Heart right ventricle (tissue), 16 donors: ENCODE measurements at regions not wholly inside any gene's neighbourhood (a gene's known extent, or its start where the extent isn't known, plus 50 kb on each side); places are given as distances from the start of the nearest gene placed in this dataset.

Experiments used
- ATAC-seq, 8 donors: fragments of 200-7000 bp; cut with Tn5 transposase; one replicate each; pipeline ENCODE4 v1.9.1; 2020; ENCODE audit warnings: mild to moderate bottlenecking in 8 of 8, moderate library complexity in 8 of 8, moderate number of reproducible peaks in 1 of 8
- DNase-seq, 2 donors: peaks; one replicate each; pipeline ENCODE4 v3.0.0-alpha.2; 2020
- H3K27ac ChIP-seq, 10 donors: fragments of 200-600 bp; sonication (generic) in 2 of 10; one replicate each; pipeline versions ENCODE4 v1.5.0 to v1.8.0; 2020 to 2022; ENCODE audit warnings: mild to moderate bottlenecking in 3 of 10
- H3K27me3 ChIP-seq, 7 donors: fragments of 200-600 bp; one replicate each; pipeline ENCODE4 v1.8.0; 2021 to 2022; ENCODE audit warnings: mild to moderate bottlenecking in 2 of 7
- H3K36me3 ChIP-seq, 9 donors: fragments of 200-600 bp; sonication (generic) in 1 of 9; one replicate each; pipeline versions ENCODE4 v1.5.0 to v1.8.0; 2020 to 2022; ENCODE audit warnings: mild to moderate bottlenecking in 2 of 9
- H3K4me1 ChIP-seq, 9 donors: fragments of 200-600 bp; sonication (generic) in 1 of 9; one replicate each; pipeline versions ENCODE4 v1.5.0 to v1.8.0; 2020 to 2022; ENCODE audit warnings: mild to moderate bottlenecking in 4 of 9
- H3K4me3 ChIP-seq, 10 donors: fragments of 200-600 bp; sonication (generic) in 2 of 10; one replicate each; pipeline versions ENCODE4 v1.5.0 to v1.8.0; 2020 to 2022; ENCODE audit warnings: mild to moderate bottlenecking in 7 of 10, moderate library complexity in 2 of 10
- H3K9me3 ChIP-seq, 11 donors: fragments of 200-600 bp in 10 of 11; sonication (generic) in 2 of 11; one replicate each; pipeline versions ENCODE4 v1.5.0 to v1.8.0; 2013 to 2022; ENCODE audit warnings: mild to moderate bottlenecking in 2 of 11, control low read depth in 1 of 11, moderate library complexity in 1 of 11
- WGBS, 2 donors: extraction: QIAGEN DNeasy Blood & Tissue Kit; methylation state at CpG; one replicate each; pipeline ENCODE4 v1.1.7; 2013; ENCODE audit warnings: inconsistent platforms in 1 of 2; 5-methylcytosine and 5-hydroxymethylcytosine counted together
- intact Hi-C, 10 donors: fragments of 100-400 bp; cut with DNase I; formaldehyde crosslinking; loops; one replicate each; pipeline versions ENCODE4 v1.11.1 to v1.14.2; 2022
- TF ChIP-seq, protein P1 (sequence below), 9 donors: fragments of 200-600 bp; sonication (generic) in 2 of 9; IDR thresholded peaks; one replicate each; pipeline versions ENCODE4 v1.5.0 to v1.8.0; 2021 to 2022; ENCODE audit warnings: antibody characterized with exemption in 9 of 9, mild to moderate bottlenecking in 5 of 9, moderate library complexity in 1 of 9
- donor health status: Arrhythmogenic right ventricular cardiomyopathy.
- donor health status: ischemic (EF 13 %, LVEDD 7.1; RV severe dilation, severe dysfunction).
- donor health status: healthy with polysubstance abuse.
- donor health status: DM: no; HTN: yes; CAD: no.
- donor health status: DM: no; HTN: no; CAD: no.
- donor health status: ischemic (EF 25% LVEDD 6.9; RV normal size, moderate dysfunction).
- donor health status: ischemic (EF 25% LVEDD 5.7; RV mildly dilated, moderate dysfunction).
- donor health status: healthy.
- donor health status: DM: yes; HTN: yes; CAD: no.
- donor health status: Ischemic cardiomyopathy.
- donor health status: ischemic (EF 35%, LVEDD 5.7; RV mildly dilated, moderate dysfunction).
- donor health status: nonischemic (EF 11% LVEDD 7.7; RV severe dilation, severe dysfunction).
- donor health status: DM: yes; HTN: yes; CAD: no.
- donor health status: PGD.
- donor health status: ischemic (EF 29% LVEDD 5.4; RV normal size, mild dysfunction).
- donor health status: nonischemic (EF 23%, LVEDD 6.1; RV moderate dilation, normal function).

DNA sequence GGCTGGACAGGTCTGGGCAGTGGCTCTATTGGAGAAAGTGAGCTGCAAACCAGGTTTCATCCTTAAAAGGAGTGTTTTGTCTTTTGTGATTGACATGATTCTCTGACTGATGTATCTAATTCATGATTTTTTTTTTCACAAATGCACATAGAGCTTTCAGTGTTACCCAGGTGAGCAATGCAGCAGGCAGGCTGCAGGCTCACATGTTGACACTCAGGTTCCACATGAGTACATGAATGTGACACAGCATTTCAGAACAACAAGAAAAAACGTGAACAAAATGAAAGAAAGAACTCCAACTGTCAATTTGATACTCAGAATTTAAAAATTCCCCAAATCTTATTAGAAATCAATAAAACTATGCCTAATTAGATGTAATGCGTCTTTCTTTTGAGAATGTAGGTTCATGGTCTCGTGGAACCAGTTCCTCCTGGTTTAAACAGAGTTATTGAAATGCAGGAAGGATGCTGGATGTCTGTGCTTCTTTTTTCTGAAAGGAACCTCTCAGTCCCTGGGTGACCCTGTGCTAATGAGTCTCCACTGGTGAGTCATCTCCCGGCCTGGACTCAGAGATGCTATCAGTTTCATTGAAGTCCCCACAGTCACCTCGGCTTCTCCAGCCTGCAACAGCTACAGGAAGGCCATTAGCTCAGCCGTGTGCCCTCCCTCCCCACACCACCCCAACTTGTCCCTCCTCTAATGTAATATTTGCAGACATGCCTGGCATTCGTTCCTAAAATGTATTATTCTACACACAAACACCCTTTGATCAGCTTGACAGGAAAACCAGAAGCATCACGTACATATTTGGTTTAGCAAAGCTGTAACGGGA, 430.4 kb downstream of the LPIN1 start:
- Histone ChIP-seq H3K4me1 (peaks cover 3 to 32% (median 25%) of the 10 kb centered on the region in 9 donors), H3K27ac (peak overlapping the region in 5 of 10 donors; percentile 10 to 73 (median 48)), H3K36me3 (no peaks in the 10 kb centered on the region), H3K9me3 (no peaks in the 10 kb centered on the region), H3K4me3 (no peak overlapping the region), H3K27me3 (no peaks in the 10 kb centered on the region)
- DNase-seq, result peak; percentile 32 to 71
- 29 to 34% methylated on average over 9 of the region's 9 CpGs for WGBS, 2 donors
- peak; percentile 63 to 95 (median 91) for ATAC-seq
- TF ChIP-seq, protein P1, sequence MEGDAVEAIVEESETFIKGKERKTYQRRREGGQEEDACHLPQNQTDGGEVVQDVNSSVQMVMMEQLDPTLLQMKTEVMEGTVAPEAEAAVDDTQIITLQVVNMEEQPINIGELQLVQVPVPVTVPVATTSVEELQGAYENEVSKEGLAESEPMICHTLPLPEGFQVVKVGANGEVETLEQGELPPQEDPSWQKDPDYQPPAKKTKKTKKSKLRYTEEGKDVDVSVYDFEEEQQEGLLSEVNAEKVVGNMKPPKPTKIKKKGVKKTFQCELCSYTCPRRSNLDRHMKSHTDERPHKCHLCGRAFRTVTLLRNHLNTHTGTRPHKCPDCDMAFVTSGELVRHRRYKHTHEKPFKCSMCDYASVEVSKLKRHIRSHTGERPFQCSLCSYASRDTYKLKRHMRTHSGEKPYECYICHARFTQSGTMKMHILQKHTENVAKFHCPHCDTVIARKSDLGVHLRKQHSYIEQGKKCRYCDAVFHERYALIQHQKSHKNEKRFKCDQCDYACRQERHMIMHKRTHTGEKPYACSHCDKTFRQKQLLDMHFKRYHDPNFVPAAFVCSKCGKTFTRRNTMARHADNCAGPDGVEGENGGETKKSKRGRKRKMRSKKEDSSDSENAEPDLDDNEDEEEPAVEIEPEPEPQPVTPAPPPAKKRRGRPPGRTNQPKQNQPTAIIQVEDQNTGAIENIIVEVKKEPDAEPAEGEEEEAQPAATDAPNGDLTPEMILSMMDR (IDR thresholded peaks at IDR 0.05), result no peak
- intact Hi-C loops, result loop anchor here in 5 of 10 donors (2.0 to 10.0 kb wide), 4 partner anchors 16 to 758 kb away; partner anchors contain the start of gene TRIB2 (in 2 of the 5)

DNA sequence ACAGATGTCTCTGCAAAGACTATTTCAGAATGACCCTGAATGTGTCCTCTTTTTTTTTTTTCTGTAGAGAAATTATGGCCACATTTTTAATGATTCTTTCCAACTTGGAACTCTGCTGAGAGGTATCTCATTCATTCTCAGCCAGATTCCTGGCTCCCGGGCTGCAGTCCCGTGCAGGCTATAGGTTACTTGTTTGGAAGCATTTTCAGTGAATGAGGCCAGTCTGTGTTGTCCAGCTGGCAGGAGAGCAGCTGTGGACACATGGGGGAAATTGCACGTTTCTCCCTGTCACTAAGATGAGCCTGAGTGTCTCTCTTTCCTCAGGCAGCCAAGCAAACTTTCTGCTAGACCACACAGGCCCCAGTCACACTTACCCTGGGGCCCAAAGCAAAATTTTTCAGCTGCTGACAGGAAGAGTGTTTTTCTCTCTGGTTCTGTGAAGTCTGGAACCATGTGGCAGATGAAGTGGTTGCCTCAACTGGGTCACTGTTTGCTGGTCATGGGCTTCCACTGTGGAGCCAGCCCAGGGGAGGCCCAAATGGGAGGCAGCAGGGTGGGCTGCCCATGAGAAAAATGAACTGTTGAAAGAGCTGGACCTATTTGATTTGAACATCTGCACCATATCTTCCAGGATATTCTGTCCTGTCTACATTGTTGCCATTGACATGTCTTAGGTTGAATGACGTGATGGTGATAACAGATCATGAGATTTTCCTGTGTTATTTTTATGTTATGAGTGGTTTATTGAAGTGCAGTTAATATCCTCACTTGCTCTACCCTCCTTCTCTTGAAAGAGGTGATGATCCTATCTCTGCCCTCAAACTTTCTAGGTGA, 431.2 kb downstream of the LPIN1 start:
- peak in 1 of 2 donors; percentile 36 for DNase-seq
- Histone ChIP-seq H3K27ac (peak overlapping the region in 5 of 10 donors; percentile 21 to 73 (median 51)), H3K4me1 (peaks cover 3 to 32% (median 25%) of the 10 kb centered on the region in 9 donors), H3K4me3 (no peak overlapping the region), H3K9me3 (no peaks in the 10 kb centered on the region), H3K36me3 (no peaks in the 10 kb centered on the region), H3K27me3 (peaks cover 0 to 5% (median 0%) of the 10 kb centered on the region in 7 donors)
- peak; percentile 6 to 78 (median 60) for ATAC-seq
- TF ChIP-seq, protein P1 (IDR thresholded peaks at IDR 0.05), result no peak
- WGBS, 2 donors, result 22 to 29% methylated on average over 4 of the region's 4 CpGs
- intact Hi-C loops, result loop anchor here in 5 of 10 donors (2.0 to 10.0 kb wide), 4 partner anchors 15 to 757 kb away; partner anchors contain the start of gene TRIB2 (in 2 of the 5)

DNA sequence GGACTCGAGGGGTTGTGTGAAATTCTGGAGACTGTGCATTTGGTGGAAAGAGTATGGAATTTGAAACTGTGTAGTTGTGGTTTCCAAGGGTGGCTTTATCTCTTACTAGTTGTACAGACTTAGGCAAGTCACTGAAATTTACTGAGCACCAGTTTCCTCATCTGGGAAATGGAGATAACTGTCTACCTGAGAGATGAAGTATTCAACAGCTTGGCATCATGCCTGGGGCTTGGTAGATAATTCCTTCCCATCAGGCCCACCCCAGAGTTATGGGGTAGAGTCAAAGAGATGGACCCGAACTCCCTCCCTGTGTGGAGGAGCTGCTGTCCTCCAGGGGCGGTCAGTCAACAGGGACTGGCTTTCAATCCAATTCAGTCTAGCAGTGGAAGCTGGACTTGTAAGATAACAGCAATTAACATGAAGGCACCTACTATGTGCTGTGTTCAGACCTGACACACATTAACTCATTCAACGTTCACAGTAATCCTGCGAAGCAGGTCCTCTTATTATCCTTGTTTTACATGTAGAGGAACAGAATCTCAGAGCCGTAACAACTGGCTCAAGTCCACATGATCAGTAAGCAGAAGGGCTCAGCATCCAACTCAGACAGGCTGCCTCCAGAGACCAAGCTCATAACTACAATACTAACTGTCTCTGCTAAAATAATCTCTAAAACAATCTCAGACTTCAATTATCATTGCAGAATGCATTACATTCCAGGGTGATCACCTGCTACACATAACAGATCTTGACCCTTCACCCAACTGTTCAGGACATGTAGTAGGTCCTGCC, 432.1 kb downstream of the LPIN1 start:
- Histone ChIP-seq H3K4me1 (peaks cover 3 to 32% (median 25%) of the 10 kb centered on the region in 9 donors), H3K27ac (peak overlapping the region in 1 of 10 donors; percentile 73), H3K4me3 (no peak overlapping the region), H3K36me3 (no peaks in the 10 kb centered on the region), H3K9me3 (no peaks in the 10 kb centered on the region), H3K27me3 (peaks cover 0 to 5% (median 0%) of the 10 kb centered on the region in 7 donors)
- 85 to 90% methylated on average over 6 of the region's 6 CpGs for WGBS, 2 donors
- ATAC-seq (no peak), DNase-seq (no peak)
- intact Hi-C loops, result loop anchor here in 5 of 10 donors (10.0 kb wide), 3 partner anchors 314 to 756 kb away; partner anchors contain the start of gene TRIB2 (in 2 of the 5)
- TF ChIP-seq, protein P1 (IDR thresholded peaks at IDR 0.05), result no peak
